Left ventricle myocardium inferior (tissue), 1 donor: ENCODE measurements at regions not wholly inside any gene's neighbourhood (a gene's known extent, or its start where the extent isn't known, plus 50 kb on each side); places are given as distances from the start of the nearest gene placed in this dataset.

Experiments used
- DNase-seq: peaks from one replicate; pipeline ENCODE4 v3.0.0-alpha.2; 2020
- H3K27ac ChIP-seq: fragments of 200-600 bp; replicated peaks from 2 replicates; pipeline ENCODE4 v1.8.0; 2021
- H3K27me3 ChIP-seq: fragments of 200-600 bp; 2 replicates; pipeline ENCODE4 v1.8.0; 2021; ENCODE audit warnings: low read depth
- H3K36me3 ChIP-seq: fragments of 200-600 bp; 2 replicates; pipeline ENCODE4 v1.8.0; 2021
- H3K4me1 ChIP-seq: fragments of 200-600 bp; 2 replicates; pipeline ENCODE4 v1.8.0; 2021
- H3K4me3 ChIP-seq: fragments of 200-600 bp; 2 replicates; pipeline ENCODE4 v1.8.0; 2021; ENCODE audit warnings: mild to moderate bottlenecking, moderate library complexity
- H3K9me3 ChIP-seq: fragments of 200-600 bp; replicated peaks from 2 replicates; pipeline ENCODE4 v1.8.0; 2021
- intact Hi-C: fragments of 100-400 bp; cut with micrococcal nuclease; formaldehyde crosslinking; loops from one replicate; pipeline ENCODE4 v1.11.0; 2022
- TF ChIP-seq, protein P1 (sequence below): fragments of 200-600 bp; IDR thresholded peaks from 2 replicates; pipeline ENCODE4 v1.8.0; 2021; ENCODE audit warnings: antibody characterized with exemption, mild to moderate bottlenecking, borderline replicate concordance
- donor health status: DM: no; HTN: yes; CAD: no; lungs with severe emphysema.

DNA sequence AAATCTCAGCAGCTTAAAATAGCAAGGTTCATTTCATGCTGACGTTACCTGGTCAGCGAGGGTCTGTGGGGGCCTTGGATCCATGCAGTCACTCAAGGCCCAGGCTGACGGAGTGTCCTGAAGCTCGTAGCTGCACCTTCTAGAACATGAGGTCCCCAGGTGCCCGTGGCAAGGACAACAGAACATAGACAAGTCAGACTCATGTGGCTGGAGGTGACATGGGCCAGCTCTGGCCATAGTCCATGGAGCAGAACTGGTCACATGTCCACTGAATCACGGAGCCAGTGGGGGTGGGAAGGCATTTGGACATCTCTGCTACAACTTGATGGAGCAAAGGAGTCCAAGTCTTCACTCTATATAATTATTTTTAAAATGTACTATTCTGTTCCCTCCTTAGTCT lies 233.2 kb downstream of the ACKR3 start:
- Histone ChIP-seq H3K4me1 (peaks cover 15% of the 10 kb centered on the region), H3K4me3 (no peak overlapping the region), H3K36me3 (no peaks in the 10 kb centered on the region), H3K27ac (no peak overlapping the region), H3K27me3 (no peaks in the 10 kb centered on the region), H3K9me3 (peaks cover 15% of the 10 kb centered on the region)
- intact Hi-C loops, result no loop called here
- TF ChIP-seq, protein P1, sequence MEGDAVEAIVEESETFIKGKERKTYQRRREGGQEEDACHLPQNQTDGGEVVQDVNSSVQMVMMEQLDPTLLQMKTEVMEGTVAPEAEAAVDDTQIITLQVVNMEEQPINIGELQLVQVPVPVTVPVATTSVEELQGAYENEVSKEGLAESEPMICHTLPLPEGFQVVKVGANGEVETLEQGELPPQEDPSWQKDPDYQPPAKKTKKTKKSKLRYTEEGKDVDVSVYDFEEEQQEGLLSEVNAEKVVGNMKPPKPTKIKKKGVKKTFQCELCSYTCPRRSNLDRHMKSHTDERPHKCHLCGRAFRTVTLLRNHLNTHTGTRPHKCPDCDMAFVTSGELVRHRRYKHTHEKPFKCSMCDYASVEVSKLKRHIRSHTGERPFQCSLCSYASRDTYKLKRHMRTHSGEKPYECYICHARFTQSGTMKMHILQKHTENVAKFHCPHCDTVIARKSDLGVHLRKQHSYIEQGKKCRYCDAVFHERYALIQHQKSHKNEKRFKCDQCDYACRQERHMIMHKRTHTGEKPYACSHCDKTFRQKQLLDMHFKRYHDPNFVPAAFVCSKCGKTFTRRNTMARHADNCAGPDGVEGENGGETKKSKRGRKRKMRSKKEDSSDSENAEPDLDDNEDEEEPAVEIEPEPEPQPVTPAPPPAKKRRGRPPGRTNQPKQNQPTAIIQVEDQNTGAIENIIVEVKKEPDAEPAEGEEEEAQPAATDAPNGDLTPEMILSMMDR, result no peak
- no peak for DNase-seq

DNA sequence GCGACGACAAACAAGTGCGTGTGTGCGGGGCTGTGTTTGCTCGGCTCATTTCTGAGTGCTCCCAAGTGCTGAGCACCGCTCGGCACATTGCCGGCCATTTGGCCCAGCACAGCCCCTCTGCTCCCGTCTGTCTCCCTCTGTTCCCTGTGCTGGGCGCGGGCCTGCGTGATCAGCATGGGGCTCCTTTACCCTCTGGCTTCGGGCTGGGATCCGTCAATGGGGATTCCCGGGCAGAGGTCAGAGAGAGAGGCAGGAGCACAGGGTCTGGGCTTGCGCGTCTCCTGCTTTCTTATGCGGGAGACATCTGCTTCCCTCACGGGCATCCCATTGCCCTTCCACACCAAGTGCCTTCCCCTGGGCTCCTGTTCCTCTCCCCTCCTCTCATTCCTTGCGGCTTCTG lies 234.0 kb downstream of the ACKR3 start:
- no peaks in the 10 kb centered on the region for H3K36me3 ChIP-seq
- H3K27ac ChIP-seq, result no peak overlapping the region
- intact Hi-C loops, result no loop called here
- H3K27me3 ChIP-seq, result no peaks in the 10 kb centered on the region
- H3K4me1 ChIP-seq, result peaks cover 15% of the 10 kb centered on the region
- H3K9me3 ChIP-seq, result peaks cover 22% of the 10 kb centered on the region
- TF ChIP-seq, protein P1, result no peak
- no peak for DNase-seq
- no peak overlapping the region for H3K4me3 ChIP-seq

DNA sequence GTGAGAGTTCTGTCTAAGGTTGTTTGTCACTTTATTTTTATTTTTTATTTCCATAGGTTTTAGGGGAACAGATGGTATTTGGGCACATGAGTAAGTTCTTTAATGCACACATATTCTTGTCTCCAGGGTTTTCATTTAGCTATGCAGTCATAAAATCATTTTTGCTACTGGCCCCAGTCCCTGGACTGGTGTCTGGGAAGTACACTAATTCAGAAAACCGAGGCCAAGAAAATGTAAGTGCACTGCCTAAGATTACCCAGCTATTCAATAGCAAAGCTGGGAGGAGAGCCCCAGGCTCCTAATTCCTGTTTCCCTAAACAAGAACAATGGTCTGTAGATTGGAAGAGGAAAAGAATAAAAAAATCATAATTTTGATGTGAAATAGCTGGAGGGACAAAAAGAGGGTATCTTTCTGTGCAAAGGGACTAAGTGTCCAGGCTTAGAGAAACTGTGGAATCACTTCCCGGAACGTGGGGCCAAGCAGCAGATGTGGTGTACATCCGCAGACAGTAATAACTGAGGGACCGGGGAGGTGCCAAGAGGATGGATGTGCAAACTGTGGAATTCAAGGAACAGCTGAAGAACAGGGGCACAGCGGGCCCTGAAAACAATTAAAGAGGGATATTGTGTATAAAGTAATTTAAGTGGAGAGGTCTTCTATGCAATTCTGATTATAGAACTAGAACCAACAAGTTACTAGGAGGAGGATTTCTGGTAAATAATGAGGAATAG lies 236.3 kb downstream of the ACKR3 start:
- H3K27me3 ChIP-seq, result no peaks in the 10 kb centered on the region

DNA sequence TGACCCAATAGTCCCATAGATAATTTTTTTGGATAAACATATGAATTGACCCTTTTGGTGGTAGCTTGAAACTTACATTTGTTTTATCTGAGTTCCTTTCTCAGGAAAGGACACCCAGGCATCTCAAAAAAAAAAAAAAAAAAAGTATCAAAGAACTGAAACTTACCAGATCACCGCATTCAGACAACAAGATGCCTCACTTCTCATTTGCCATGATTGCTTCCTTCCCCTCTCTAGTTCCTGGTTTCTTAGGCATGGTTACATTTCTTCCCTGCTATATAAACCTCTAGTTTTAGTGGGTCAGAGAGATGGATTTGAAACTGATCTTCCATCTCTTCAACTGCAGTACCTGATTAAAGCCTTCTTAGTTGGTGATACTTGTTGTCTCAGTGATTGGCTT lies 240.1 kb downstream of the ACKR3 start:
- no peaks in the 10 kb centered on the region for H3K36me3 ChIP-seq
- intact Hi-C loops, result no loop called here
- no peak for DNase-seq
- H3K4me3 ChIP-seq, result no peak overlapping the region
- H3K27me3 ChIP-seq, result no peaks in the 10 kb centered on the region
- peaks cover 10% of the 10 kb centered on the region for H3K4me1 ChIP-seq
- TF ChIP-seq, protein P1, result no peak
- no peak overlapping the region for H3K27ac ChIP-seq
- H3K9me3 ChIP-seq, result peaks cover 41% of the 10 kb centered on the region

More for the DNA sequence above, 236.3 kb downstream of the ACKR3 start:
- TF ChIP-seq, protein P1, result no peak
- no peak for DNase-seq
- Histone ChIP-seq H3K9me3 (peaks cover 41% of the 10 kb centered on the region), H3K4me3 (no peak overlapping the region), H3K27ac (peak overlapping the region; percentile 23), H3K4me1 (peaks cover 10% of the 10 kb centered on the region), H3K36me3 (no peaks in the 10 kb centered on the region)
- intact Hi-C loops, result no loop called here

DNA sequence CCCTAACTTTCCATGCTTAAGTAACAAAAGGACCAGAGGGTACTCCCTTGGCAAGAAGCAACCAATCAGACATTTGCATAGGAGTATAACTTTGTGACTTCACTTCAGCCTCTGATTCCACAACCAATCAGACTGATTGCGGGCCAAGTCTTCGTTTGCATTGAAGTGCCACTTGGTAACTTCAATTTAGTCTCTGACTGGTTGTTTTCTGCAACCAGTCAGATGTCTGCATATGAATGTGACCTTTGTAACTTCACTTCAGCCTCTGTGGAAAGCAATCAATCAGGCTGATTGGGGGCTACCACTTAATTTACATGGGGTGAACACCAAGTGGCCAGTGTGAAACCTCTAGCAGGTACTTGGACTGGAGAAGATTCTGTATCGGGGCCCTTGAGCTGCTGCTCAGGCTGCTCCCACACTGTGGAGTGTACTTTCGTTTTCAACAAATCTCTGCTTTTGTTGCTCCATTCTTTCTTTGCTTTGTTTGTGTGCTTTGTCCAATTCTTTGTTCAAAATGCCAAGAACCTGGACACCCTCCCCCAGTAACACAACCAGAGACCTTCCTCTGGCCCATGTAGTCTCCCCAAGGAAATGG lies 241.5 kb downstream of the ACKR3 start:
- no peak for DNase-seq
- TF ChIP-seq, protein P1, result no peak
- peaks cover 2% of the 10 kb centered on the region for H3K4me1 ChIP-seq
- H3K4me3 ChIP-seq, result no peak overlapping the region
- intact Hi-C loops, result no loop called here
- no peaks in the 10 kb centered on the region for H3K36me3 ChIP-seq
- H3K9me3 ChIP-seq, result peaks cover 41% of the 10 kb centered on the region
- no peaks in the 10 kb centered on the region for H3K27me3 ChIP-seq
- H3K27ac ChIP-seq, result no peak overlapping the region
